HG02938 (cell line): ENCODE measurements at regions not wholly inside any gene's neighbourhood (a gene's known extent, or its start where the extent isn't known, plus 50 kb on each side); places are given as distances from the start of the nearest gene placed in this dataset.
"Not testable (repeated sequence)": the region's sequence is repeated elsewhere in the genome, so short reads cannot be mapped to it uniquely, and the experiment has no call there.

ENCODE experiments used
- ATAC-seq: cut with Tn5 transposase; IDR thresholded peaks from one replicate; pipeline ENCODE4 v1.9.1; 2021; ENCODE audit warnings: mild to moderate bottlenecking, moderate library complexity; ENCODE audit not compliant: unreplicated experiment

GRCh38 chr11:100578831-100579311 is 108.2 kb upstream of the ARHGAP42 start:
- no peak for ATAC-seq

GRCh38 chr11:100581318-100581717 is 105.8 kb upstream of the ARHGAP42 start:
- no peak for ATAC-seq

GRCh38 chr11:100584201-100584985 is 102.7 kb upstream of the ARHGAP42 start:
- no peak for ATAC-seq

GRCh38 chr11:100585728-100586127 is 101.4 kb upstream of the ARHGAP42 start:
- ATAC-seq = no peak

GRCh38 chr11:100586361-100587101 is 100.6 kb upstream of the ARHGAP42 start:
- ATAC-seq = no peak

- no peak for ATAC-seq
Measured at GRCh38 chr11:100592619-100593260, 94.3 kb upstream of the ARHGAP42 start.

GRCh38 chr11:100593291-100593690 is 93.8 kb upstream of the ARHGAP42 start:
- ATAC-seq = no peak

GRCh38 chr11:100594320-100594719 is 92.8 kb upstream of the ARHGAP42 start:
- ATAC-seq = no peak

- ATAC-seq = no peak
Measured at GRCh38 chr11:100600941-100601340, 86.1 kb upstream of the ARHGAP42 start.

- ATAC-seq = no peak
Measured at GRCh38 chr11:100602716-100603115, 84.4 kb upstream of the ARHGAP42 start.

GRCh38 chr11:100607761-100608160 is 79.3 kb upstream of the ARHGAP42 start:
- not testable (repeated sequence) for ATAC-seq

GRCh38 chr11:100612766-100613165 is 74.3 kb upstream of the ARHGAP42 start:
- peak; percentile 91 for ATAC-seq

GRCh38 chr11:100618914-100619313 is 68.2 kb upstream of the ARHGAP42 start:
- ATAC-seq = no peak

- ATAC-seq = no peak
Measured at GRCh38 chr11:100619484-100619883, 67.6 kb upstream of the ARHGAP42 start.

GRCh38 chr11:100622404-100622803 is 64.7 kb upstream of the ARHGAP42 start:
- no peak for ATAC-seq

- no peak for ATAC-seq
Measured at GRCh38 chr11:100624346-100624745, 62.7 kb upstream of the ARHGAP42 start.

- ATAC-seq = no peak
Measured at GRCh38 chr11:100625041-100625440, 62.0 kb upstream of the ARHGAP42 start.

GRCh38 chr11:100629671-100630070 is 57.4 kb upstream of the ARHGAP42 start:
- ATAC-seq = no peak

GRCh38 chr11:100630898-100631297 is 56.2 kb upstream of the ARHGAP42 start:
- no peak for ATAC-seq

- ATAC-seq = no peak
Measured at GRCh38 chr11:100631316-100631715, 55.8 kb upstream of the ARHGAP42 start.

- no peak for ATAC-seq
Measured at GRCh38 chr11:100632941-100633452, 54.1 kb upstream of the ARHGAP42 start.
